HG02885 (cell line): ENCODE measurements at regions not wholly inside any gene's neighbourhood (a gene's known extent, or its start where the extent isn't known, plus 50 kb on each side); places are given as distances from the start of the nearest gene placed in this dataset.
"Not testable (repeated sequence)": the region's sequence is repeated elsewhere in the genome, so short reads cannot be mapped to it uniquely, and the experiment has no call there.

Experiments used
- ATAC-seq: cut with Tn5 transposase; IDR thresholded peaks from one replicate; pipeline ENCODE4 v1.9.1; 2021; ENCODE audit warnings: mild to moderate bottlenecking; ENCODE audit not compliant: unreplicated experiment, poor library complexity

DNA sequence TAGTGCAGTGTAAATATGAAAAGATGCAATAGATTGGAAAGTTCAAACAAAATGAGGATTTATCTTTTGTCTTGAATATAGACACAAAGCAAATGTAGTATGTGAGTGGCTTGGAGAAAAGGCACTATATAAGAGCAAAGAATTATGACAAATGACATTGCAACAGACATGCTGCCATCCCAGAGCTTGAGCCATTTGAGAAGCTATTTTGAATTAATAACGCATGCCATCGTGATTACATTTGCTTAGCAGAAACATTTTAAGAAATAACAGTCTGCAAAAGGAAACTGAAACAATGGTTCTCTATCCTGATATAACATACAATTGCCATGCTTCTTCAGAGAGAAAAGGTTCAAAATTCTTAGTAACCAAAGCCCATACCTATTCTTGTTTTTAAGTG lies 677.1 kb downstream of the ZEB2 start:
- ATAC-seq: no peak

DNA sequence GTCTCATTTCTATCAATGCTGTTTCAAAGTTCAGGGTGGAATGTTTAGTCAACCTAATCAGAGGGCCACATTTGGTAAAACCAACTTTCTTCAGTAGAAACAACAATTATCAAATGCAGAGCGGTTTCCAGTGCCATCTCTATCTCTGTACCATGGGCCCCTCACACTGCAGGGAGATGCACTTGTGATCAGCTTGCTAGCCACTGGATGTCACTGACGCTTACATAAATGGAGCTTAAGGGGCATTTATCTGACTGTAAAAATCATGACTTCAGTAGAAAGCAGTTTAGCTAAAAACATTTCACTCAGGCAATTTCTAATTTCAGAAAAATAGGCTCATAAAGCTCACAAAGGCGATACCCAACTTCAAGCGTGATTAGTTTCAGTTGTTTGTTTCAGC lies 678.0 kb downstream of the ZEB2 start:
- ATAC-seq: no peak

GRCh38 chr2:143840601-143841000 lies 679.3 kb downstream of the ZEB2 start:
- ATAC-seq: no peak

GRCh38 chr2:143840194-143840593 lies 679.7 kb downstream of the ZEB2 start:
- ATAC-seq: no peak

- no peak for ATAC-seq
These were observed 680.5 kb downstream of the ZEB2 start for GRCh38 chr2:143839456-143839855.

- ATAC-seq: not testable (repeated sequence)
These were observed 682.9 kb downstream of the ZEB2 start for GRCh38 chr2:143837055-143837454.

- ATAC-seq: no peak
These were observed 684.4 kb downstream of the ZEB2 start for GRCh38 chr2:143835481-143835880.

DNA sequence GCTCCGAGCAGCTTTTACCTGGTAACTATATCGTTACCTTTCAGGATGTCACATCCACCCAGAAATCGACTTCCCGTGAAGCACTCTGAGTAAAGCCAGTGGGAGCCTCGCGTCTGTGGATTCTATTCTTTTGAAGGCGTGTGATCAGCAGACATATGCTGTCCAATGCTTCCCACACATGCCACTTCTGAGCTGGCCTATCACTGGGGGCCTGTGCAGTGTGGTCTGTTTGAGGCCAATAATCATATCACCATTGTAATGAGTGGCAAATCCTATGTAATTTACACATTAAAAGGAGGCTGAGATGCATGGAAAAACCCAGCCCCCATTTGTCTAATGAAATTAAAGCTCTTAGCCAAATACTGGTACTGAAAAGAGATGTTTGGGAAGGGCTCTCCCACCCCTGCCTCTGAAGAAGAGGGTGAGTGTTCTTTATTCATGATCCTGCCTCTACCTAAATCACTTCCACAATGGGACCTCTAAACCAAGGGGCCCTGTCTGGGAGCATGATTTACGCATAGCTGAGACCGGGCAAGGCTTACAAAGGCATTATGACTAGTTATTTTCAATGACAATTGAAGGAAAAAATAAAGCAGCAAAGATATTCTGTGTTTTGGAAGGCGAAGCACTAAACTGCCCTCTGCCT lies 686.8 kb downstream of the ZEB2 start:
- ATAC-seq: no peak

- no peak for ATAC-seq
These were observed 689.4 kb downstream of the ZEB2 start for GRCh38 chr2:143830476-143830875.

DNA sequence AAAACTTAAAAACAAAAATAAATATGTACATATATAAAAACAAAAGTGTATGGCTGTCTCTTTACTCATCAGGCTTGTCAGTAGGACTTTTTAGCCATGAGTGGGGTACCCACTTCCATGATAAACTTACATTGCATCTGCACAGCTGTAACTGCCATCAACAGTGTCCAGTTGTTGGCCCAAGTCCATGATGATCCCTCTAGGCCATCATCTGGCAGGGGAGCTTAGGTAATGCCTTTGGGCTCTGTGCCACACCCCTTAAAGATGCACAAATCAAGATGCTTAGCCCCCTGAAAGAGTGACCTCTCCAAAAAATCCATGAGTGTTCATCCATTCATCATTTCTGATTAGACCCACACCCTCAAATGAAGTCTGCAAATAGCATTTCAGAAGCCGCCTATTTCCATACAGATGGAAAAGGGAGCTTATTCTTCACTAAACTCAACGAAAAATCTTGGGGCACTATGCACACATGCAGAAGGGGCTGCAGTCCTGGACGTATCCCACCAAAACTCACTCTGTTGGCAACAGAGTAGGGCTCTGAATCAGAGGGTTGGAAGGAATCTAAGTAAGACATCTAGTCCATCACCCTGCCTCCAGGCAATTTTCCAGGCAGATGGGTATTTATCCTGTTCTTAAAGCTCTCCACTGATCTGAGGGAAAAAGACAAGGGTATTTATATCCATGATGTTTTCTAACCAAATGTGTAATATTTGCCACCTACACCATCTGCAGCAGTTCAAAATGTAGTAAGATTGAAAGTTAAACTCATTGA lies 691.0 kb downstream of the ZEB2 start:
- ATAC-seq: no peak

DNA sequence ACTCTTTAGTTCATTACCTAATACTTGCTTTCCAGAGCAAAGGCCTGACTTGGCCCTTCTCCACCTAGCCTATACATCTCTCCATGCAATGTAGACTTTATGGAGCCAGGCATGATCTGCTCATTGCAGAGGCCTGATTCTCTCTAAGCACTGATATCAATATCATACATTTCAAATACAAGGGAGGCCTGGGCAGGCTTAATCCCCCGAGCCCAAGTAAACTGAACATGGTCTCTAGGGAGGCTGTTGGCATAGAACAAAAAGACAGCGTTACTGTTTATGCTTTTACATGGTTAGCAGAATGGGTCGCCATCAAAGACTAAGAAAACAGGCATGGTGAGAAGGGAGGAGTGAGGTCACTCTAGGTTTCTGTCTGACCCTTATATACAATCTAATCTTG lies 695.1 kb downstream of the ZEB2 start:
- no peak for ATAC-seq

DNA sequence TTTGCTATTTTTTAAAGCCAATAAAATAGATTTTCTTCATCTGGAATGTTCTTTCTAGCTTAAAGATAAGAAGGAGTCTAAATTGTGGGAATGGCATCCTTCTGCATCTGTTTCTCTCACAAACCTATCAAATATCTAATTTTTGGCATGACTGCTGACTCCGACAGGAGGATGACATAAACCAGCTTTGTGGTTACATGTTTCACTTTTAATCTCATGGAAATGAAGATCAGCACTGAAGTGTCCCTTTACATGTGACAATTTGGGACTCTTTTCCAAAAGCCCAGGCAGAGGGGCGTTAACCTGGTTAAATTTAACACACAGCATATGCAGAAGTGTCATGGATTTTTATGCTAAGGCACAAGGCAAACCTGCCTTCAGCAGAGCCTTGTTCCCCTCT lies 694.7 kb downstream of the ARHGAP15 start:
- no peak for ATAC-seq

DNA sequence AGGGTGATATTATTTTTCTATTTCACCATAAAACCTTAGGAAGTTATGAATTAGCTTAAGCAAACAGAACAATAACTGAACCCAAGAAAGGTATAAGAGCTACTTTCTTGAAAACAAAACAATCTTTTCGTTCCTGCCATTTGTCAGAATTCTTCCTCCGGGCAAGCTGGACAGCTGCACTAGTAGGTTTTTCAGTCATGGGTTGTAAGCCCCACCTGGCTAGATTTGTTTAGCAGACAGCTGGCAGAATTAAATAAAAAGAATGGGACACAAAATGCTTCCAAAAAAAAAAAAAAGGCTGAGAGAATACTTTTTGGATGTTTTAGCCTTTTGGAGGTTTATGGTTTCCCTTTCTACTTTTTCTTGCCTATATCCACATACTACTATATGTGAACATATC lies 694.1 kb downstream of the ARHGAP15 start:
- no peak for ATAC-seq

DNA sequence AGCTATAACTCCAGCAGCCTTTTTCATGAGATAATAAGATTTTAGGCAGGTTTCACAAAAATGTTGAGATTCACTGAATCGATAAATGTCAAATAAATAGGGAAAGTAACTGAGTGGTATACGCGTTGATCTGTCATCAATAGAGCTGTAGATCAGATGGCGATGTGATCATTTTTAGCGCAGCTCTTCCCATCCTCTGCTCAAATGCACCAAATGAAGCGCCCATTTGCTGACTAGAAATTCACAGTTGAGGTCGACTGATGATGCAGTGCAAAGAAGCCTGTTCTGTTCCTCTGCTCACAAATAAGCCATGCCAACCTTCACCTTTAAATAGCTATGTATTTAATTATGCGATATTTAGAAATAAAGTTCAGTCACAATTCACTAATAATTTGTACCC lies 693.5 kb downstream of the ARHGAP15 start:
- no peak for ATAC-seq

DNA sequence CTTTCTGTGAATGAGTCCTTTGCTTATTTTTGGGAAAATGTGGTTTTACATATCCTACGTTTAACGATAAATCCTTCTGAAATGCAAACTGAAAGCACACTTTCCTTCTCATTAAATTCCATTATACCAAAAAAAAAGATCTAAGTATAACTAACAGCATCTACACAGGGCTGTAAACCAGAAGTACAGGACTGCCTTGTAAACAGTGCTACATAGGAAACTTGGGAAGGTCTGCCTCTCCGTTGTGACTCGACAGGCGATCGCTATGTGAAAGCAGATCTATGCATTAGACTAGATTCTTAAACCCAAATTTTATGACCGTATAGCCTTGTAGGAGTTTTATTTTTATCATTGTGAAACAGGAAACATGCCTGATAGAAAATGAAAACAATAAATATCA lies 690.5 kb downstream of the ARHGAP15 start:
- no peak for ATAC-seq

GRCh38 chr2:143819190-143819735 lies 690.0 kb downstream of the ARHGAP15 start:
- ATAC-seq: no peak
